ENCODE measurements at regions not wholly inside any gene's neighbourhood (a gene's known extent, or its start where the extent isn't known, plus 50 kb on each side); places are given as distances from the start of the nearest gene placed in this dataset.
A peak's percentile ranks its signal among the peaks of the same experiment; 100 is the strongest.

DNA sequence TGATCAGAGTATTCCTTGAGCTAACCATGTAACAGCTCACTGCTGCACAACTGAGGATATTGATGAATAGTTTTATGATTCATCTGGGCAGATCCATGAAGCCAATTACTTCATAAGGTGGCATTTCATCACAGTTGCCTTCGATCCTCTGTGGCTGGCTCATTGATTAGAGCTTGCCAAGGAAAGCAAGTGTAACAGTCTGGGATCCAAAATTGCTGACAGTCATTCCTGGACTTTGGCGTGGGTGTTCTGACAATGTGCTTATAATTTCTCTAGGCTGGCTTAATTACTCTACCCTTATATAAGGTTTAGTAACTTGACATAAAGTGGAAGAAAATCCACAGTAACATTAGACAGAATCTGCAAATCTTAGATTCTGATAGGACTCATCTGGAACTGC is 551.3 kb upstream of the CDH4 start:
- Histone ChIP-seq H3K9ac (ENCODE audit: low read length) (no peak overlapping the region), H3K36me3 (ENCODE audit: insufficient read depth, low read length) (no peaks in the 10 kb centered on the region), H3K27me3 (ENCODE audit: insufficient read depth, low read length) (no peaks in the 10 kb centered on the region), H4K20me1 (ENCODE audit: insufficient read depth, low read length) (no peaks in the 10 kb centered on the region), H3K4me2 (ENCODE audit: low read length) (no peak overlapping the region), H3K79me2 (ENCODE audit: insufficient read depth, low read length) (no peaks in the 10 kb centered on the region), H3K9me3 (ENCODE audit: insufficient read depth, low read depth, low read length) (no peaks in the 10 kb centered on the region), H3K4me3 (ENCODE audit: insufficient read depth, low read depth, low read length) (no peak overlapping the region), H2AFZ (ENCODE audit: low read depth, low read length) (no peak overlapping the region), H3K4me1 (ENCODE audit: insufficient read depth, low read length) (peaks cover 2% of the 10 kb centered on the region), H3K27ac (ENCODE audit: low read depth, low read length) (no peak overlapping the region)
- peaks cover 2% of the 10 kb centered on the region for H3K36me3 Mint-ChIP-seq (ENCODE audit: low read depth, unreplicated experiment)
- FAIRE-seq = no peak
- peak; percentile 18 for DNase-seq (ENCODE audit: low read depth)
- H3K4me1 Mint-ChIP-seq (ENCODE audit: low read depth, unreplicated experiment) = peaks cover 8% of the 10 kb centered on the region
- H3K9me3 Mint-ChIP-seq (ENCODE audit: unreplicated experiment) = no peaks in the 10 kb centered on the region
- TF ChIP-seq, protein P1, sequence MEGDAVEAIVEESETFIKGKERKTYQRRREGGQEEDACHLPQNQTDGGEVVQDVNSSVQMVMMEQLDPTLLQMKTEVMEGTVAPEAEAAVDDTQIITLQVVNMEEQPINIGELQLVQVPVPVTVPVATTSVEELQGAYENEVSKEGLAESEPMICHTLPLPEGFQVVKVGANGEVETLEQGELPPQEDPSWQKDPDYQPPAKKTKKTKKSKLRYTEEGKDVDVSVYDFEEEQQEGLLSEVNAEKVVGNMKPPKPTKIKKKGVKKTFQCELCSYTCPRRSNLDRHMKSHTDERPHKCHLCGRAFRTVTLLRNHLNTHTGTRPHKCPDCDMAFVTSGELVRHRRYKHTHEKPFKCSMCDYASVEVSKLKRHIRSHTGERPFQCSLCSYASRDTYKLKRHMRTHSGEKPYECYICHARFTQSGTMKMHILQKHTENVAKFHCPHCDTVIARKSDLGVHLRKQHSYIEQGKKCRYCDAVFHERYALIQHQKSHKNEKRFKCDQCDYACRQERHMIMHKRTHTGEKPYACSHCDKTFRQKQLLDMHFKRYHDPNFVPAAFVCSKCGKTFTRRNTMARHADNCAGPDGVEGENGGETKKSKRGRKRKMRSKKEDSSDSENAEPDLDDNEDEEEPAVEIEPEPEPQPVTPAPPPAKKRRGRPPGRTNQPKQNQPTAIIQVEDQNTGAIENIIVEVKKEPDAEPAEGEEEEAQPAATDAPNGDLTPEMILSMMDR (IDR thresholded peaks at IDR 0.05; ENCODE audit: insufficient read depth, low read depth, low read length) = no peak
- TF ChIP-seq EZH2 (IDR thresholded peaks at IDR 0.05; ENCODE audit: insufficient read depth, low read length) = no peak
- no peak overlapping the region for H3K27ac Mint-ChIP-seq (ENCODE audit: unreplicated experiment)
- no peaks in the 10 kb centered on the region for H3K27me3 Mint-ChIP-seq (ENCODE audit: low read depth, unreplicated experiment)
- no peak overlapping the region for H3K4me3 Mint-ChIP-seq (ENCODE audit: unreplicated experiment)

DNA sequence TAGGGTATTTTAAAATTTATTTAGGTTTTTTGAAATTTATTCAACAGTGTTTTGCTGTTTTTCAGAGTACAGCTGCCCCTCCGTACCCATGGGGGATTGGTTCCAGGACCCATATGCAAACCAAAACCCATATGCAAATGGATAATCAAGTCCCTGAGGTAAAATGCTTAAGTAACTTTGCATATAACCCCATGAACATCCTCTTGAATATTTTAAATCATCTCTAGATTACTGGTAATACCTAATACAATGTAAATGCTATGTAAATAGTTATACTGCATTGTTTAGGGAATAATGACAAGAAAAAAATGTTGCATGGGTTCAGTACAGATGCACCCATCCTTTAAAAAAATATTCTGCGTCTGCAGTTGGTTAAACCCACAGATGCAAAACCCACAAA is 547.9 kb upstream of the CDH4 start:
- no peak overlapping the region for H3K4me2 ChIP-seq (ENCODE audit: low read length)
- H3K36me3 ChIP-seq (ENCODE audit: insufficient read depth, low read length) = no peaks in the 10 kb centered on the region
- H3K36me3 Mint-ChIP-seq (ENCODE audit: low read depth, unreplicated experiment) = no peaks in the 10 kb centered on the region
- H3K27ac ChIP-seq (ENCODE audit: low read depth, low read length) = no peak overlapping the region
- H3K4me3 ChIP-seq (ENCODE audit: insufficient read depth, low read depth, low read length) = no peak overlapping the region
- no peaks in the 10 kb centered on the region for H3K79me2 ChIP-seq (ENCODE audit: insufficient read depth, low read length)
- H4K20me1 ChIP-seq (ENCODE audit: insufficient read depth, low read length) = no peaks in the 10 kb centered on the region
- DNase-seq (ENCODE audit: low read depth) (no peak), FAIRE-seq (no peak)
- H3K4me3 Mint-ChIP-seq (ENCODE audit: unreplicated experiment) = no peak overlapping the region
- H2AFZ ChIP-seq (ENCODE audit: low read depth, low read length) = no peak overlapping the region
- H3K9me3 Mint-ChIP-seq (ENCODE audit: unreplicated experiment) = peaks cover 2% of the 10 kb centered on the region
- no peak overlapping the region for H3K9ac ChIP-seq (ENCODE audit: low read length)
- no peak for TF ChIP-seq EZH2 (IDR thresholded peaks at IDR 0.05; ENCODE audit: insufficient read depth, low read length)
- TF ChIP-seq, protein P1 (IDR thresholded peaks at IDR 0.05; ENCODE audit: insufficient read depth, low read depth, low read length) = no peak
- H3K4me1 Mint-ChIP-seq (ENCODE audit: low read depth, unreplicated experiment) = no peaks in the 10 kb centered on the region
- no peaks in the 10 kb centered on the region for H3K27me3 ChIP-seq (ENCODE audit: insufficient read depth, low read length)
- H3K27ac Mint-ChIP-seq (ENCODE audit: unreplicated experiment) = no peak overlapping the region
- no peaks in the 10 kb centered on the region for H3K27me3 Mint-ChIP-seq (ENCODE audit: low read depth, unreplicated experiment)
- H3K4me1 ChIP-seq (ENCODE audit: insufficient read depth, low read length) = no peaks in the 10 kb centered on the region
- H3K9me3 ChIP-seq (ENCODE audit: insufficient read depth, low read depth, low read length) = no peaks in the 10 kb centered on the region

DNA sequence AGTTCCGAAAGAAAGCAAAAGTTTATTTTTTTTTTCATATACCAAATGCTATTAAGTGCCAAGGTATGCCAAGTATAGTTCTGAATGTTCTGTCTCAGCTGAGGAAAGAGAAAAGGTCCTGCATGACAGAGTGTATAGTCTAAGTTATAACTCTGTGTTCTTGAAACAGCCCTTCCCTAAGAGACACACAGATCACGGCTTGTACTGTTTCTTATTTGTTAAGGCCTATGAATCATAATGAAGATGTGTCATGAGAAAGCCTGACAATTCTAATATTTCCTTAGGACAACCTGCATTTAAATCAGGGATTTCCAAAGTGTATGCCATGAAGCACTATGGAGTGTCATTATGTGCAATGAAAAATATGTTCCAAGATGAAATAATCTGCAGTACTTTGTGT is 538.7 kb upstream of the CDH4 start:
- FAIRE-seq (no peak), DNase-seq (ENCODE audit: low read depth) (no peak)
- Mint-ChIP-seq H3K4me3 (ENCODE audit: unreplicated experiment) (no peak overlapping the region), H3K27ac (ENCODE audit: unreplicated experiment) (no peak overlapping the region), H3K27me3 (ENCODE audit: low read depth, unreplicated experiment) (peaks cover 6% of the 10 kb centered on the region), H3K4me1 (ENCODE audit: low read depth, unreplicated experiment) (no peaks in the 10 kb centered on the region), H3K9me3 (ENCODE audit: unreplicated experiment) (no peaks in the 10 kb centered on the region), H3K36me3 (ENCODE audit: low read depth, unreplicated experiment) (no peaks in the 10 kb centered on the region)
- no peak overlapping the region for H3K4me2 ChIP-seq (ENCODE audit: low read length)
- H3K79me2 ChIP-seq (ENCODE audit: insufficient read depth, low read length) = no peaks in the 10 kb centered on the region
- no peaks in the 10 kb centered on the region for H3K36me3 ChIP-seq (ENCODE audit: insufficient read depth, low read length)
- TF ChIP-seq, protein P1 (IDR thresholded peaks at IDR 0.05; ENCODE audit: insufficient read depth, low read depth, low read length) = no peak
- no peak for TF ChIP-seq EZH2 (IDR thresholded peaks at IDR 0.05; ENCODE audit: insufficient read depth, low read length)
- no peak overlapping the region for H3K4me3 ChIP-seq (ENCODE audit: insufficient read depth, low read depth, low read length)
- no peaks in the 10 kb centered on the region for H3K4me1 ChIP-seq (ENCODE audit: insufficient read depth, low read length)
- no peaks in the 10 kb centered on the region for H3K9me3 ChIP-seq (ENCODE audit: insufficient read depth, low read depth, low read length)
- no peak overlapping the region for H3K27ac ChIP-seq (ENCODE audit: low read depth, low read length)
- H4K20me1 ChIP-seq (ENCODE audit: insufficient read depth, low read length) = no peaks in the 10 kb centered on the region
- no peak overlapping the region for H3K9ac ChIP-seq (ENCODE audit: low read length)
- H2AFZ ChIP-seq (ENCODE audit: low read depth, low read length) = no peak overlapping the region
- no peaks in the 10 kb centered on the region for H3K27me3 ChIP-seq (ENCODE audit: insufficient read depth, low read length)

All from astrocyte (in vitro differentiated cells and primary cell).